Ishikawa (cell line): ENCODE measurements at regions not wholly inside any gene's neighbourhood (a gene's known extent, or its start where the extent isn't known, plus 50 kb on each side); places are given as distances from the start of the nearest gene placed in this dataset.

ENCODE experiments used
- CEBPB ChIP-seq: IDR thresholded peaks from 2 replicates; pipeline ENCODE4 v1.6.1; 2012
- CREB1 ChIP-seq: IDR thresholded peaks from 2 replicates; pipeline ENCODE4 v1.6.1; 2012; ENCODE audit warnings: low read depth
- EGR1 ChIP-seq: IDR thresholded peaks from 2 replicates; pipeline ENCODE4 v1.6.1; 2012
- EP300 ChIP-seq: IDR thresholded peaks from 2 replicates; pipeline ENCODE4 v1.6.1; 2012; ENCODE audit warnings: borderline replicate concordance
- FOXM1 ChIP-seq: IDR thresholded peaks from 2 replicates; pipeline ENCODE4 v1.6.1; 2012; ENCODE audit warnings: low read depth, borderline replicate concordance
- MAX ChIP-seq: IDR thresholded peaks from 2 replicates; pipeline ENCODE4 v1.6.1; 2012
- NFIC ChIP-seq: IDR thresholded peaks from 2 replicates; pipeline ENCODE4 v1.6.1; 2012
- RAD21 ChIP-seq: IDR thresholded peaks from 2 replicates; pipeline ENCODE4 v1.6.1; 2012; ENCODE audit warnings: low read depth
- TAF1 ChIP-seq: IDR thresholded peaks from 2 replicates; pipeline ENCODE4 v1.6.1; 2012; ENCODE audit warnings: low read depth, mild to moderate bottlenecking
- TCF12 ChIP-seq: IDR thresholded peaks from 2 replicates; pipeline ENCODE4 v1.6.1; 2012; ENCODE audit warnings: low read depth
- TEAD4 ChIP-seq: IDR thresholded peaks from 2 replicates; pipeline ENCODE4 v1.6.1; 2012
- YY1 ChIP-seq: IDR thresholded peaks from 2 replicates; pipeline ENCODE4 v1.6.1; 2012; ENCODE audit warnings: low read depth
- ZBTB7A ChIP-seq: IDR thresholded peaks from 2 replicates; pipeline ENCODE4 v1.6.1; 2012; ENCODE audit warnings: low read depth
- TF ChIP-seq, protein P1 (sequence below): IDR thresholded peaks from 2 replicates; pipeline ENCODE4 v1.6.1; 2012
- TF ChIP-seq, protein P2 (sequence below): IDR thresholded peaks from 2 replicates; pipeline ENCODE4 v1.6.1; 2012; ENCODE audit warnings: low read depth, mild to moderate bottlenecking

GRCh38 chr5:116652196-116652729 is 77.6 kb upstream of the SEMA6A start:
- TF ChIP-seq, protein P1, sequence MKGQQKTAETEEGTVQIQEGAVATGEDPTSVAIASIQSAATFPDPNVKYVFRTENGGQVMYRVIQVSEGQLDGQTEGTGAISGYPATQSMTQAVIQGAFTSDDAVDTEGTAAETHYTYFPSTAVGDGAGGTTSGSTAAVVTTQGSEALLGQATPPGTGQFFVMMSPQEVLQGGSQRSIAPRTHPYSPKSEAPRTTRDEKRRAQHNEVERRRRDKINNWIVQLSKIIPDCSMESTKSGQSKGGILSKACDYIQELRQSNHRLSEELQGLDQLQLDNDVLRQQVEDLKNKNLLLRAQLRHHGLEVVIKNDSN, result no peak
- TF ChIP-seq ZBTB7A, result no peak

DNA sequence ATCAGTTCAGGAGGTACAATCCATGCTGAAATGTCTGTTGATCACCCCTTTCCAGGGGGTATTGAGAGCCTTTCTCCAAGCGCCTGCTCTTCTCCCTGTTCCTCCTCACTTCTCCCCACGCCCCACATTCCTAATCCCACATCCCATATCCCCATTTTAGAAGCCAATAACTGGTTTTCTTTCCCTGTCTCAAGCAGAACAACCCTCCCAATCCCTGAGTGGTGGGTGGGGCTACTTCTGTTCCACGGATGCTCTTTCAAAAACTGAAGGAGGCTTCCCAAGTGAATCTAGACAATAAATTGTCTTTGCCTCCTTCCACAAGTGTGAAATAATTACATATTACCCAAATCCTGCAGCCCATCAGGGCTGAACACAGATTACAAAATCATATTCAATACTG is 77.0 kb upstream of the SEMA6A start:
- TF ChIP-seq EGR1 (no peak), NFIC (no peak), CEBPB (no peak), YY1 (no peak), TCF12 (no peak), EP300 (no peak), RAD21 (no peak), FOXM1 (no peak), MAX (no peak), TEAD4 (no peak), ZBTB7A (no peak)
- TF ChIP-seq, protein P1, result no peak

GRCh38 chr5:116650964-116651363 is 76.3 kb upstream of the SEMA6A start:
- TF ChIP-seq EGR1 (no peak), FOXM1 (no peak), MAX (no peak), YY1 (no peak)

DNA sequence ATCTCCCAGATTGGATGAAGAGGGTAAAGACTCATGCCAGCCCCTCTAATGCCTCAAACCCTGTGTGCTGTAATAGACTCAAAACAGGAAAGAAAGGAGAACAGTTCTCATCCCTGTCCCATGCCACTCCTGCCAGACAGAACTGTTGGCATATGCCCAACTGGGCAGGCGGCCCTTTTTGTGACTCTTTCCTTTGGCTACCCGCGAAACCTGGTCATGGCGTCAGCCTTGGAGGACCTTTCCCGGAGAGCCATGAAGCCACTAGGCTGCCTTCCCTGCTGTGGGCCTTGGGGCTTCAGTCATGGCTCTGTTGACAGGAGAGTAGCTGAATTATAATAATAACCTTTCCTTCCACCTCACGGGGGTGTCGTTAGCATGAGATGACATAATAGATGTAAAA is 75.9 kb upstream of the SEMA6A start:
- no peak for TF ChIP-seq CEBPB
- TF ChIP-seq TCF12, result no peak
- no peak for TF ChIP-seq ZBTB7A
- TF ChIP-seq YY1, result no peak
- TF ChIP-seq EGR1, result no peak
- TF ChIP-seq, protein P2, sequence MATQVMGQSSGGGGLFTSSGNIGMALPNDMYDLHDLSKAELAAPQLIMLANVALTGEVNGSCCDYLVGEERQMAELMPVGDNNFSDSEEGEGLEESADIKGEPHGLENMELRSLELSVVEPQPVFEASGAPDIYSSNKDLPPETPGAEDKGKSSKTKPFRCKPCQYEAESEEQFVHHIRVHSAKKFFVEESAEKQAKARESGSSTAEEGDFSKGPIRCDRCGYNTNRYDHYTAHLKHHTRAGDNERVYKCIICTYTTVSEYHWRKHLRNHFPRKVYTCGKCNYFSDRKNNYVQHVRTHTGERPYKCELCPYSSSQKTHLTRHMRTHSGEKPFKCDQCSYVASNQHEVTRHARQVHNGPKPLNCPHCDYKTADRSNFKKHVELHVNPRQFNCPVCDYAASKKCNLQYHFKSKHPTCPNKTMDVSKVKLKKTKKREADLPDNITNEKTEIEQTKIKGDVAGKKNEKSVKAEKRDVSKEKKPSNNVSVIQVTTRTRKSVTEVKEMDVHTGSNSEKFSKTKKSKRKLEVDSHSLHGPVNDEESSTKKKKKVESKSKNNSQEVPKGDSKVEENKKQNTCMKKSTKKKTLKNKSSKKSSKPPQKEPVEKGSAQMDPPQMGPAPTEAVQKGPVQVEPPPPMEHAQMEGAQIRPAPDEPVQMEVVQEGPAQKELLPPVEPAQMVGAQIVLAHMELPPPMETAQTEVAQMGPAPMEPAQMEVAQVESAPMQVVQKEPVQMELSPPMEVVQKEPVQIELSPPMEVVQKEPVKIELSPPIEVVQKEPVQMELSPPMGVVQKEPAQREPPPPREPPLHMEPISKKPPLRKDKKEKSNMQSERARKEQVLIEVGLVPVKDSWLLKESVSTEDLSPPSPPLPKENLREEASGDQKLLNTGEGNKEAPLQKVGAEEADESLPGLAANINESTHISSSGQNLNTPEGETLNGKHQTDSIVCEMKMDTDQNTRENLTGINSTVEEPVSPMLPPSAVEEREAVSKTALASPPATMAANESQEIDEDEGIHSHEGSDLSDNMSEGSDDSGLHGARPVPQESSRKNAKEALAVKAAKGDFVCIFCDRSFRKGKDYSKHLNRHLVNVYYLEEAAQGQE, result no peak
- no peak for TF ChIP-seq MAX
- TF ChIP-seq NFIC, result no peak
- TF ChIP-seq FOXM1, result no peak
- TF ChIP-seq TAF1, result no peak
- TF ChIP-seq, protein P1, result no peak
- TF ChIP-seq RAD21, result no peak
- TF ChIP-seq TEAD4, result no peak
- no peak for TF ChIP-seq EP300
- TF ChIP-seq CREB1, result no peak

DNA sequence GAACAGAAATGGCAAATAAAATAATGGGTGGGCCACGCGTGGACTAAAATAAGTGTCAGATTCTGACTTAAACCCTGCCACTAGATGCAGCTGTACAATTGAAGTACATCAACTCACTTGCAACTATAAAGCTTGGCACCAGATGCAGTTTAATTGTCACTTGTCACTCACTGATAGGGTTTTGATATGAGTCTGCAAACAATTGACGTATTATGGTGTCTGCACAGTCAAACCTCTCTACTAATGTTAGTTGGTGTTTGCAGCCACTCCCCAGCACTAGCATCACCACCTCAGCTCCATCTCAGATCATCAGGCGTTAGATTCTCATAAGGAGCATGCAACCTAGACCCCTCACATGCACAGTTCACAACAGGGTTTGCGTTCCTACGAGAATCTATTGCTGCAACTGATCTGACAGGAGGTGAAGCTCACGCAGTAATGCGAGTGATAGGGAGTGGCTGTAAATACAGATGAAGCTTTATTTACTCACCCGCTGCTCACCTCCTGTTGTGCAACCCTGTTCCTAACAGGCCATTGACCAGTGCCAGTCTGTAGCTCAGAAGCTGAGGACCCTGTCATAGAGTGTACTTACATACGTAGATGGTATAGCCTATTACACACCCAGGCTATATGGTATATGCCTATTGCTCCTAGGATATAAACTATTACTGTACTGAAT is 72.1 kb upstream of the SEMA6A start:
- TF ChIP-seq, protein P2, result no peak
- TF ChIP-seq CEBPB, result no peak
- TF ChIP-seq EP300, result no peak
- TF ChIP-seq TEAD4, result no peak

DNA sequence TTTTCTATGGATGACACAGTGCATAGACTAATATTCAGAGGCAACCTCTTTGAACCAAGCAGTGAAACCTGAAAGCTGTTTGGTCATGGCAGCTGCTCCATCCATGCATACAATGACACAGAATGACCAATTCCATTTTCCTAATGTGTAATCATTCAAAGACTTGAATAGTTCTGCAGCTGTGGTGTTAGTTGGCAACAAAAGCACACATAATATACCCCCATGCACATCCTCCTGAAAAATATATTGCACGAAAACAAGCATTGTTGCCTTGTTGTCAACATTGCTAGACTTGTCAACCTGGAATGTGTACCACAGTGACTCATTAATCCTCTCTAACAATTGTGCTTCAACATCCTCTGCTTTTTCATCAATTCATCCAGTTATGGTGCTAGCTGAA is 71.0 kb upstream of the SEMA6A start:
- TF ChIP-seq ZBTB7A, result no peak

DNA sequence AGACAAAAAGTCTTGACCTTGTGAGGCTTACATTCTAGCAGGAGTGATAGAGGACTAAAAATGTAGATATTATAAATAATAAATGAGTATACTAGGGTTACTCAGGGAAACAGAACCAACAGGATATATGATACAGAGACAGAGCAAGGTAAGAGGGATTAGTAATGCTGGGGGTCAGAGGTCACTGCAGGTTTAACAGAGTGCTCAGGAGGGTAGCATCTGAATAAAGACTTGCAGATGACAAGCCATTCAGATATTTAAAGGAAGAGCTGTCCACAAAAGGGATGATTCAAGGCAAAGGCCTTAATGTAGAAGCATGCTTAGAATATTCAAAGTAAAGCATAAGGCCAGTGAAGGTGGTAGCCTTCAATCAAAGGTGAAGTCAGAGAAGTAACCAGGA is 65.6 kb upstream of the SEMA6A start:
- TF ChIP-seq FOXM1 (no peak), ZBTB7A (no peak), RAD21 (no peak), TAF1 (no peak)
- TF ChIP-seq, protein P2, result no peak
